WTC11 (cell line): ENCODE measurements at regions not wholly inside any gene's neighbourhood (a gene's known extent, or its start where the extent isn't known, plus 50 kb on each side); places are given as distances from the start of the nearest gene placed in this dataset.

Source experiments
- ATAC-seq: fragments of 200-7000 bp; cut with Tn5 transposase; 2 replicates; pipeline ENCODE4 v1.10.0; 2021; ENCODE audit warnings: mild to moderate bottlenecking, moderate library complexity
- CTCF ChIA-PET: fragments of 300-600 bp; sonication (Branson Sonifier 250); formaldehyde crosslinking; loops from one replicate; lab custom pipeline; 2021; ENCODE audit warnings: antibody characterized with exemption; lab: Charles Lee
- POLR2A ChIA-PET: fragments of 350-600 bp; sonication (Branson Sonifier 250); formaldehyde crosslinking; loops from one replicate; lab custom pipeline; 2021; ENCODE audit warnings: antibody characterized with exemption; lab: Charles Lee
- DNase-seq: peaks from one replicate; pipeline ENCODE4 v3.0.0; 2021; ENCODE audit warnings: low spot score
- H3K27ac Mint-ChIP-seq: 2 replicates; pipeline ENCODE4 v1.8.0; 2021; ENCODE audit warnings: mixed read lengths
- H3K27me3 Mint-ChIP-seq: 2 replicates; pipeline ENCODE4 v1.8.0; 2021; ENCODE audit warnings: low read depth, mild to moderate bottlenecking, moderate library complexity, mixed read lengths
- H3K36me3 Mint-ChIP-seq: 2 replicates; pipeline ENCODE4 v1.8.0; 2021; ENCODE audit warnings: mixed read lengths
- H3K4me1 Mint-ChIP-seq: 2 replicates; pipeline ENCODE4 v1.8.0; 2022; ENCODE audit warnings: mixed read lengths
- H3K4me3 Mint-ChIP-seq: 2 replicates; pipeline ENCODE4 v1.8.0; 2021; ENCODE audit warnings: mild to moderate bottlenecking, moderate library complexity, mixed read lengths
- H3K9me3 Mint-ChIP-seq: 2 replicates; pipeline ENCODE4 v1.8.0; 2021; ENCODE audit warnings: mixed read lengths
- CREB1 ChIP-seq: sonication (generic); formaldehyde crosslinking; IDR thresholded peaks from 2 replicates; pipeline ENCODE4 v1.8.0; 2023; ENCODE audit warnings: mild to moderate bottlenecking, missing genetic modification reagents
- ESRRA ChIP-seq: sonication (generic); formaldehyde crosslinking; IDR thresholded peaks from 2 replicates; pipeline ENCODE4 v1.8.1; 2022; ENCODE audit warnings: mild to moderate bottlenecking, missing genetic modification reagents, borderline replicate concordance
- FOXK1 ChIP-seq: sonication (generic); formaldehyde crosslinking; IDR thresholded peaks from 2 replicates; pipeline ENCODE4 v1.8.0; 2022; ENCODE audit warnings: mild to moderate bottlenecking, moderate library complexity, missing genetic modification reagents
- GABPB1 ChIP-seq: sonication (generic); formaldehyde crosslinking; IDR thresholded peaks from 2 replicates; pipeline ENCODE4 v1.8.1; 2023; ENCODE audit warnings: mild to moderate bottlenecking, missing genetic modification reagents
- JAZF1 ChIP-seq: fragments of 250-450 bp; sonication (Bioruptor Pico); IDR thresholded peaks from 2 replicates; pipeline ENCODE4 v1.9.0; 2021; ENCODE audit warnings: moderate library complexity, mild to moderate bottlenecking, inconsistent platforms
- MXD4 ChIP-seq: fragments of 250-450 bp; sonication (Bioruptor Pico); IDR thresholded peaks from 2 replicates; pipeline ENCODE4 v1.8.0; 2021; ENCODE audit warnings: mild to moderate bottlenecking, moderate library complexity, borderline replicate concordance
- ZBTB21 ChIP-seq: sonication (generic); formaldehyde crosslinking; IDR thresholded peaks from 2 replicates; pipeline ENCODE4 v1.8.1; 2023; ENCODE audit warnings: mild to moderate bottlenecking, missing genetic modification reagents, borderline replicate concordance
- ZNF671 ChIP-seq: fragments of 250-450 bp; sonication (Bioruptor Pico); IDR thresholded peaks from 2 replicates; pipeline ENCODE4 v1.8.0; 2021; ENCODE audit warnings: mild to moderate bottlenecking
- TF ChIP-seq, protein P1 (sequence below): fragments of 250-450 bp; sonication (Bioruptor Pico); conservative IDR thresholded peaks from 2 replicates; pipeline ENCODE4 v1.9.0; 2021; ENCODE audit warnings: mild to moderate bottlenecking
- TF ChIP-seq, protein P2 (sequence below): sonication (generic); formaldehyde crosslinking; IDR thresholded peaks from 2 replicates; pipeline ENCODE4 v1.8.1; 2022; ENCODE audit warnings: missing genetic modification reagents, borderline replicate concordance
- TF ChIP-seq, protein P3 (sequence below): sonication (generic); formaldehyde crosslinking; IDR thresholded peaks from 2 replicates; pipeline ENCODE4 v1.8.1; 2022; ENCODE audit warnings: mild to moderate bottlenecking, moderate library complexity, missing genetic modification reagents
- TF ChIP-seq, protein P4 (sequence below): sonication (generic); formaldehyde crosslinking; IDR thresholded peaks from 2 replicates; pipeline ENCODE4 v1.8.0; 2022; ENCODE audit warnings: mild to moderate bottlenecking, missing genetic modification reagents
- TF ChIP-seq, protein P5 (sequence below): sonication (generic); formaldehyde crosslinking; IDR thresholded peaks from 2 replicates; pipeline ENCODE4 v1.8.1; 2022; ENCODE audit warnings: low read depth, mild to moderate bottlenecking, moderate library complexity, missing genetic modification reagents, borderline replicate concordance

DNA sequence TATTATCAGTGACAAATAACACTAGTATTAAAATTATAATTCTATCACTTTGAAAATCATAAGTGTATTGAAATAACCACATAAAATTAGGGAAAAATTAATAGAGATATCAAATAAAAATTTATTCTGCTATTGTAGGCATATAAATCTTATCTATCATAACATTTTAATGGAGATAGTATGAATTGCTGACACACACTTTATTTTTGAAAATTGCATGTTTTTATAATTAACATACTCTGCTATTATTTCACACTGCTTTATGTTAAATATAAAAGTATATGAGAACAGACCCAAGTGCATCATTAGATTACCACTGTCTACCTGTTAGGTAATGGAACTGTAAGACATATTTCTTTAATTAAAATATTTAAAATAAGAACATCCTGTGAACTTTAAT, 2150.2 kb downstream of the ARAP2 start:
- CTCF ChIA-PET: no interaction called here

DNA sequence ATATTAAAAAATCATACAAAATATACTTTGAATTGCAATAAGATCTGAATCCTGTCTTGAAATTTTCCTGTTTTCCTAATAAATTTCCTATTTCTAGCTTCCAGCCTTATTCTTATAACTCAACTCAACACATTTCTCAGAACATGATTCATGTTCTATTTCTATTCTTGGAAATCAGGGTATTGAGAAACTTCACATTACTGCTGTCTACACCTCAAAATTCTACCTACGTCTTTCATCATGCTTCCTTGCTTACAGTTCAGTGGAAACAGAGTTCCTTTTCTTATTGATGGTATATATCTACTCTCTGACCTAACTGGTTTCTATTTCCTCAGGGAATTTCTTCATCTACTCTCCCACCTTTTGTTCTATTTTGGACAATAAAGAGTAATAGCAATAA, 2139.0 kb downstream of the ARAP2 start:
- CTCF ChIA-PET: no interaction called here
- Mint-ChIP-seq H3K36me3 (no peaks in the 10 kb centered on the region), H3K27ac (no peak overlapping the region), H3K9me3 (no peaks in the 10 kb centered on the region), H3K27me3 (no peaks in the 10 kb centered on the region), H3K4me3 (no peak overlapping the region), H3K4me1 (no peaks in the 10 kb centered on the region)
- TF ChIP-seq, protein P1, sequence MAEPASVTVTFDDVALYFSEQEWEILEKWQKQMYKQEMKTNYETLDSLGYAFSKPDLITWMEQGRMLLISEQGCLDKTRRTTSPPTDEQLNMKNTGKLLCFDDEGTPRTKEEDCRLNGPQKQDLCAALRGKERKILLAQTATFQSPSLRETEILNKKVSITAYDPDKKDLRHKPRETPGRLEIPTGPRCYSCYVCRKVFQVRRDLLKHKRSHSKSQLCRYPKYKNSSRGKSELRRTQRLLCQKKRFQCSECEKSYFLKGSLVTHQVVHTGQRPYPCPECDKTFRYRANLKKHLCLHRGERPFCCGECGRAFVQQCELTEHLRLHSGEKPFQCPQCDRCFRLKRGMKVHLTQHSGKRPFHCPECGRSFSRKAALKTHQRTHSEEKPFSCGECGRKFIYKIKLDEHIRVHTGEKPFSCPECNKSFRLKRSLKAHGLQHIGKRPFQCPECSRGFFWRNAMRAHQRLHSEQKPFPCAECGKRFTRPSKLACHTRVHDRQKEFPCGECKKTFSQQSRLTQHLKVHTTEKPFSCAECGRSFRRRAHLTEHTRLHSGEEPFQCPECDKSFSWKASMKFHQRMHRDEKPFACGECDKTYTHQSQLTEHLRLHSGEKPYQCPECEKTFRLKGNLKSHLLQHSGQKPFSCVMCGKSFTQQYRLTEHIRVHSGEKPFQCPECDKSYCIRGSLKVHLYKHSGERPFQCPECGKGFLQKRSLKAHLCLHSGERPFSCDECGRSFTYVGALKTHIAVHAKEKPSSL (CRISPR knock-in tag): no peak
- DNase-seq (no peak), ATAC-seq (no peak)
- POLR2A ChIA-PET: no interaction called here

More for the DNA sequence above, 2150.2 kb downstream of the ARAP2 start:
- no peak overlapping the region for H3K4me3 Mint-ChIP-seq
- no peaks in the 10 kb centered on the region for H3K4me1 Mint-ChIP-seq
- H3K9me3 Mint-ChIP-seq: no peaks in the 10 kb centered on the region
- POLR2A ChIA-PET: no interaction called here
- no peaks in the 10 kb centered on the region for H3K27me3 Mint-ChIP-seq
- ATAC-seq (no peak), DNase-seq (no peak)
- H3K36me3 Mint-ChIP-seq: no peaks in the 10 kb centered on the region
- no peak for TF ChIP-seq ZBTB21 (CRISPR knock-in tag)
- no peak overlapping the region for H3K27ac Mint-ChIP-seq

DNA sequence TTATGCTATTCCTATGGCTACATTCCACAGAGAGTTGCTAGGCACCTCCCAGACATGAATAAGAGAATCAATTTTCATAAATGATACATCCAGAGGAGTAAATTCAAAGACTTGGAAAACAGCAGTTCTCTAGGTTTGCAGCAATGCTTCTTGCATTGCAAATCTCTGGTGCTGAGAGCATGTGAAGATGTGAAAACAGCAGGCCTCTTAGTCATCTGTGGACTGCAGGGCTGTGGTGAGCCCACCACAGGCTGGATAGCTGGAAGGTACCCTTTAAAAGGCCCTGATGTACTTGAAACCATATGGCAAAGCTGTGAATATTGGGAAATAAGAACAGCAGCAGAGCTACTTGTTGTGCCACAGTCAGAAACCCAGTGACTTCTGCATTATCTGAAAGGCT, 2135.9 kb downstream of the ARAP2 start:
- DNase-seq (no peak), ATAC-seq (no peak)
- Mint-ChIP-seq H3K27me3 (no peaks in the 10 kb centered on the region), H3K4me3 (no peak overlapping the region), H3K27ac (no peak overlapping the region), H3K9me3 (no peaks in the 10 kb centered on the region), H3K4me1 (no peaks in the 10 kb centered on the region), H3K36me3 (no peaks in the 10 kb centered on the region)
- ChIA-PET POLR2A (no interaction called here), CTCF (no interaction called here)
- TF ChIP-seq JAZF1 (CRISPR knock-in tag): no peak

DNA sequence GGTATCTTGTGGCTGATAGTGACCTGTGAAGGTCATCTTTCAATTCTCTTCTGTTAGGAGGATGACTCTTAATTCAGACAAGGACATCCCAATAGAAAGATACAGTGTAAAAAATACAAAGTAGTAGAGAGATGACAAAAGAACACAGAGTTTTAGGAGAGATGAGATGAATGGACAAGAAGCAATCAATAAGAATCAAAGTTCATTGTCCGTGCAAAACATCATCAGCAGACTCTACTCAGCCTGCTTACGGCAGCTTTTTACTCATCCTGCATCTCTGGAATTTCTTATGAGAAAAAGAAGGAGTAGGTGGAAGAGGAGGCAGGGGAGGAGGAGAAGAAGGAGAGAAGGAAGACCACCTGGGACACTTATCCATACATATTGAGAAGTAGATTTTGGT, 2131.7 kb downstream of the ARAP2 start:
- no peaks in the 10 kb centered on the region for H3K4me1 Mint-ChIP-seq
- no peak for DNase-seq
- ChIA-PET CTCF (no interaction called here), POLR2A (no interaction called here)
- no peak for ATAC-seq
- H3K4me3 Mint-ChIP-seq: no peak overlapping the region
- H3K36me3 Mint-ChIP-seq: no peaks in the 10 kb centered on the region
- no peaks in the 10 kb centered on the region for H3K9me3 Mint-ChIP-seq
- TF ChIP-seq, protein P2, sequence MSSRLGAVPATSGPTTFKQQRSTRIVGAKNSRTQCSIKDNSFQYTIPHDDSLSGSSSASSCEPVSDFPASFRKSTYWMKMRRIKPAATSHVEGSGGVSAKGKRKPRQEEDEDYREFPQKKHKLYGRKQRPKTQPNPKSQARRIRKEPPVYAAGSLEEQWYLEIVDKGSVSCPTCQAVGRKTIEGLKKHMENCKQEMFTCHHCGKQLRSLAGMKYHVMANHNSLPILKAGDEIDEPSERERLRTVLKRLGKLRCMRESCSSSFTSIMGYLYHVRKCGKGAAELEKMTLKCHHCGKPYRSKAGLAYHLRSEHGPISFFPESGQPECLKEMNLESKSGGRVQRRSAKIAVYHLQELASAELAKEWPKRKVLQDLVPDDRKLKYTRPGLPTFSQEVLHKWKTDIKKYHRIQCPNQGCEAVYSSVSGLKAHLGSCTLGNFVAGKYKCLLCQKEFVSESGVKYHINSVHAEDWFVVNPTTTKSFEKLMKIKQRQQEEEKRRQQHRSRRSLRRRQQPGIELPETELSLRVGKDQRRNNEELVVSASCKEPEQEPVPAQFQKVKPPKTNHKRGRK: no peak
- H3K27me3 Mint-ChIP-seq: no peaks in the 10 kb centered on the region
- no peak overlapping the region for H3K27ac Mint-ChIP-seq

DNA sequence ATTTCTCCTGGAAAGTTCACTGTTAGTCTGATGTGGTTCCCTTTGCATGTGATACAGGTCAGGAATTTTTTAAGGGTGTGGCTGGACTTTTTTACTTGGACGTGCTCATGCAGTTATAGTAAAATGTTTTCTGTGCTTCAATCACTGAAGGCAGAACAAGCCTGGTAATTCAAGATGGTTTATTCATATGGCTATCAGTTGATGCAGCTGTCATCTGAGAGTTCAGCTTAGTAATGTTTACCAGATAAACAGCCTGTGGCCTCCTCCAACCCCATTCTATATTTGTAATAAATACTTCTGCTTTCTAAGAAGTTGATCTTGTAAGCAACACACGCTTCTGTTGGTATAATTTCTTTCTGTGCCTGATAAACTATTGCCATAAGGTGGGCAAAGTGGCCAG, 2105.9 kb downstream of the ARAP2 start:
- CTCF ChIA-PET: no interaction called here
- H3K27ac Mint-ChIP-seq: no peak overlapping the region
- H3K9me3 Mint-ChIP-seq: peaks cover 32% of the 10 kb centered on the region
- POLR2A ChIA-PET: no interaction called here
- DNase-seq (no peak), ATAC-seq (no peak)
- no peak for TF ChIP-seq ESRRA (CRISPR knock-in tag)
- no peak for TF ChIP-seq FOXK1 (CRISPR knock-in tag)
- no peak for TF ChIP-seq ZNF671 (CRISPR knock-in tag)
- TF ChIP-seq, protein P3, sequence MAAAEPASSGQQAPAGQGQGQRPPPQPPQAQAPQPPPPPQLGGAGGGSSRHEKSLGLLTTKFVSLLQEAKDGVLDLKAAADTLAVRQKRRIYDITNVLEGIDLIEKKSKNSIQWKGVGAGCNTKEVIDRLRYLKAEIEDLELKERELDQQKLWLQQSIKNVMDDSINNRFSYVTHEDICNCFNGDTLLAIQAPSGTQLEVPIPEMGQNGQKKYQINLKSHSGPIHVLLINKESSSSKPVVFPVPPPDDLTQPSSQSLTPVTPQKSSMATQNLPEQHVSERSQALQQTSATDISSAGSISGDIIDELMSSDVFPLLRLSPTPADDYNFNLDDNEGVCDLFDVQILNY (CRISPR knock-in tag): no peak
- no peak for TF ChIP-seq CREB1 (CRISPR knock-in tag)
- H3K4me3 Mint-ChIP-seq: no peak overlapping the region
- H3K27me3 Mint-ChIP-seq: no peaks in the 10 kb centered on the region
- H3K36me3 Mint-ChIP-seq: peaks cover 8% of the 10 kb centered on the region; the same call in 1 of the 2 replicates
- H3K4me1 Mint-ChIP-seq: no peaks in the 10 kb centered on the region

DNA sequence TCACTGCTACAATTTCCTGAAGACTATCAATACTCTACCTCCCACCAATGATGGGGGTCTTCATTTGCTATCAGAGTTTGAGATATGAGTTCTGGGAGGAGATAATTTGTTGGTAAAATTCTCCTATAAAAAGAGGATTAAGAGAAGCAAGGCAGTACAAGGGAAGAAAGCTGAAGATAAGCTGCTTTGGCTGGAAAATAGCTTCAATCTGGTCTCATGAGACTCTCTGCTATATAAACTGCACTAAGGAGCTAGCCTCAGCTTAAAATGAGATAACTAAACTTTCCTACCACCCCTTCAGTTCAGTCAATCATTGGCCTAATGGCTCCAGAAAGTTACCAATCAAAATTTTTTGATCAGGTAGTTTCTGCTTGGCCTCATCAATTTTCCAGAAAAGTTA, 2105.0 kb downstream of the ARAP2 start:
- H3K36me3 Mint-ChIP-seq: peaks cover 8% of the 10 kb centered on the region; the same call in 1 of the 2 replicates
- H3K4me3 Mint-ChIP-seq: no peak overlapping the region
- ChIA-PET POLR2A (no interaction called here), CTCF (no interaction called here)
- H3K27me3 Mint-ChIP-seq: no peaks in the 10 kb centered on the region
- DNase-seq (no peak), ATAC-seq (no peak)
- no peak overlapping the region for H3K27ac Mint-ChIP-seq
- H3K9me3 Mint-ChIP-seq: peaks cover 28% of the 10 kb centered on the region
- no peaks in the 10 kb centered on the region for H3K4me1 Mint-ChIP-seq
- TF ChIP-seq, protein P4, sequence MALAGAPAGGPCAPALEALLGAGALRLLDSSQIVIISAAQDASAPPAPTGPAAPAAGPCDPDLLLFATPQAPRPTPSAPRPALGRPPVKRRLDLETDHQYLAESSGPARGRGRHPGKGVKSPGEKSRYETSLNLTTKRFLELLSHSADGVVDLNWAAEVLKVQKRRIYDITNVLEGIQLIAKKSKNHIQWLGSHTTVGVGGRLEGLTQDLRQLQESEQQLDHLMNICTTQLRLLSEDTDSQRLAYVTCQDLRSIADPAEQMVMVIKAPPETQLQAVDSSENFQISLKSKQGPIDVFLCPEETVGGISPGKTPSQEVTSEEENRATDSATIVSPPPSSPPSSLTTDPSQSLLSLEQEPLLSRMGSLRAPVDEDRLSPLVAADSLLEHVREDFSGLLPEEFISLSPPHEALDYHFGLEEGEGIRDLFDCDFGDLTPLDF (CRISPR knock-in tag): no peak
- no peak for TF ChIP-seq GABPB1 (CRISPR knock-in tag)
- TF ChIP-seq, protein P2: no peak
- TF ChIP-seq MXD4 (CRISPR knock-in tag): no peak
- TF ChIP-seq, protein P5, sequence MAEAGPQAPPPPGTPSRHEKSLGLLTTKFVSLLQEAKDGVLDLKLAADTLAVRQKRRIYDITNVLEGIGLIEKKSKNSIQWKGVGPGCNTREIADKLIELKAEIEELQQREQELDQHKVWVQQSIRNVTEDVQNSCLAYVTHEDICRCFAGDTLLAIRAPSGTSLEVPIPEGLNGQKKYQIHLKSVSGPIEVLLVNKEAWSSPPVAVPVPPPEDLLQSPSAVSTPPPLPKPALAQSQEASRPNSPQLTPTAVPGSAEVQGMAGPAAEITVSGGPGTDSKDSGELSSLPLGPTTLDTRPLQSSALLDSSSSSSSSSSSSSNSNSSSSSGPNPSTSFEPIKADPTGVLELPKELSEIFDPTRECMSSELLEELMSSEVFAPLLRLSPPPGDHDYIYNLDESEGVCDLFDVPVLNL (CRISPR knock-in tag): no peak
